Right renal pelvis (tissue), 4 donors: ENCODE measurements at regions not wholly inside any gene's neighbourhood (a gene's known extent, or its start where the extent isn't known, plus 50 kb on each side); places are given as distances from the start of the nearest gene placed in this dataset.

Experiments
- DNase-seq, 4 donors: peaks; one replicate each; pipeline ENCODE4 v3.0.0-alpha.2; 2013; ENCODE audit warnings: low read depth in 4 of 4, low spot score in 3 of 4, missing footprints in 1 of 4

- no peak for DNase-seq
Measured at GRCh38 chr16:11494433-11494832, 92.3 kb downstream of the LITAF start.

GRCh38 chr16:11495066-11495407 lies 91.7 kb downstream of the LITAF start:
- DNase-seq = no peak
